Calu3 (cell line): ENCODE measurements at regions not wholly inside any gene's neighbourhood (a gene's known extent, or its start where the extent isn't known, plus 50 kb on each side); places are given as distances from the start of the nearest gene placed in this dataset.

ENCODE experiments used
- BruUV-seq: library from RNA; stranded (reverse); fragments of 400-500 nt; replicated peaks from 2 replicates; lab custom pipeline; 2021; lab: Mats Ljungman, UMichigan
- CTCF ChIA-PET: fragments of 300-600 bp; sonication (Branson Sonifier 250); formaldehyde crosslinking; loops from one replicate; lab custom pipeline; 2022; ENCODE audit warnings: antibody characterized with exemption; lab: Charles Lee
- DNase-seq: peaks from one replicate; pipeline ENCODE4 v3.0.0; 2022
- H3K27ac Mint-ChIP-seq: one replicate; pipeline ENCODE4 v1.8.0; 2022; ENCODE audit warnings: mixed read lengths; ENCODE audit not compliant: unreplicated experiment
- H3K27me3 Mint-ChIP-seq: one replicate; pipeline ENCODE4 v1.8.0; 2022; ENCODE audit warnings: mixed read lengths; ENCODE audit not compliant: unreplicated experiment
- H3K36me3 Mint-ChIP-seq: one replicate; pipeline ENCODE4 v1.8.0; 2022; ENCODE audit warnings: mild to moderate bottlenecking, moderate library complexity, mixed read lengths; ENCODE audit not compliant: insufficient read depth, unreplicated experiment
- H3K4me1 Mint-ChIP-seq: one replicate; pipeline ENCODE4 v1.8.0; 2022; ENCODE audit warnings: mild to moderate bottlenecking, low read depth, mixed read lengths; ENCODE audit not compliant: unreplicated experiment
- H3K4me3 Mint-ChIP-seq: one replicate; pipeline ENCODE4 v1.8.0; 2022; ENCODE audit warnings: mild to moderate bottlenecking, low read depth, moderate library complexity, mixed read lengths; ENCODE audit not compliant: unreplicated experiment
- H3K9me3 Mint-ChIP-seq: one replicate; pipeline ENCODE4 v1.8.0; 2022; ENCODE audit warnings: low read depth, mixed read lengths; ENCODE audit not compliant: unreplicated experiment
- intact Hi-C: fragments of 100-400 bp; cut with micrococcal nuclease; formaldehyde crosslinking; loops from one replicate; pipeline ENCODE4 v1.10.0; 2022; ENCODE audit not compliant: unreplicated experiment
- TF ChIP-seq, protein P1 (sequence below): fragments of 200-600 bp; IDR thresholded peaks from one replicate; pipeline ENCODE4 v1.8.0; 2022; ENCODE audit warnings: antibody characterized with exemption; ENCODE audit not compliant: unreplicated experiment

DNA sequence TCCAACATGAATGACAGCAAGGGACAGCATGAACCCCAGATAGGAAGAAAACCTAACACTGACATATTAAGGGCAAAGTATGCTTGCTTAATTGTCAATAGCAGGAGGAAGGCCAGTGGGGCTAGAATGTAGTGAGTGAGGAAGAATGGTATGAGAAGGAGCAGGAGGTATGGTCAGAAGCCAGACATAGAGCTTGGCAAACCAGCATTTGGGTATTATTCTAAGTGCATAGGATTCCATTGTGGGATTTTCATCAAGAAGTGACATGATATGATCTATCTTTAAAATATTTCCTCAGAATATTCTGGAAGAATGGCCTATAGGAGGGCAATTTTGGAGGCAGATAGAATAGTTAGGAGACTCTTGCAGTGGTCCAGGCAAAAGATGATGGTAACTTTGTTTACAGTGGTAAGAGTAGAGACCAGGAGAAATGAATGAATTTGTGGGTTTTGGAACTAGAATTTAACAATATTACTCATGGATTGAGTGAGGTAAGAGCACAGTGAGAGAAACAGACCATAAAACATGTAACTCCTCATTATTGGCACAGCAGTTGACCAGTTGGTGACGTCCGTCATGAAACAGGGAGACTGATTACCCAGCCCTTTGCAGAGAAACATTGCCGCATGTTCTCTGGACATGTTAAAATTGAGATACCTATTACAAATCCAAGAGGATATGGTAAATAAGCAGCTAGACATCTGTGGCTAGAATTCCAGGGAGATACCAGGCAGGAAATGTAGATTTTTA lies 246.5 kb upstream of the HS3ST1 start:
- H3K27ac Mint-ChIP-seq: peak overlapping the region; percentile 24
- no peak for DNase-seq
- H3K4me3 Mint-ChIP-seq: no peak overlapping the region
- CTCF ChIA-PET: interaction anchor here (1.1 kb wide), 1 partner anchor 269 kb away, joined by 3 read pairs; no protein-coding TSS in a partner anchor
- no peaks in the 10 kb centered on the region for H3K36me3 Mint-ChIP-seq
- no peaks in the 10 kb centered on the region for H3K27me3 Mint-ChIP-seq
- TF ChIP-seq, protein P1, sequence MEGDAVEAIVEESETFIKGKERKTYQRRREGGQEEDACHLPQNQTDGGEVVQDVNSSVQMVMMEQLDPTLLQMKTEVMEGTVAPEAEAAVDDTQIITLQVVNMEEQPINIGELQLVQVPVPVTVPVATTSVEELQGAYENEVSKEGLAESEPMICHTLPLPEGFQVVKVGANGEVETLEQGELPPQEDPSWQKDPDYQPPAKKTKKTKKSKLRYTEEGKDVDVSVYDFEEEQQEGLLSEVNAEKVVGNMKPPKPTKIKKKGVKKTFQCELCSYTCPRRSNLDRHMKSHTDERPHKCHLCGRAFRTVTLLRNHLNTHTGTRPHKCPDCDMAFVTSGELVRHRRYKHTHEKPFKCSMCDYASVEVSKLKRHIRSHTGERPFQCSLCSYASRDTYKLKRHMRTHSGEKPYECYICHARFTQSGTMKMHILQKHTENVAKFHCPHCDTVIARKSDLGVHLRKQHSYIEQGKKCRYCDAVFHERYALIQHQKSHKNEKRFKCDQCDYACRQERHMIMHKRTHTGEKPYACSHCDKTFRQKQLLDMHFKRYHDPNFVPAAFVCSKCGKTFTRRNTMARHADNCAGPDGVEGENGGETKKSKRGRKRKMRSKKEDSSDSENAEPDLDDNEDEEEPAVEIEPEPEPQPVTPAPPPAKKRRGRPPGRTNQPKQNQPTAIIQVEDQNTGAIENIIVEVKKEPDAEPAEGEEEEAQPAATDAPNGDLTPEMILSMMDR: no peak
- peaks cover 8% of the 10 kb centered on the region for H3K4me1 Mint-ChIP-seq
- BruUV-seq: no TSS peak
- peaks cover 3% of the 10 kb centered on the region for H3K9me3 Mint-ChIP-seq
- intact Hi-C loops: no loop called here

DNA sequence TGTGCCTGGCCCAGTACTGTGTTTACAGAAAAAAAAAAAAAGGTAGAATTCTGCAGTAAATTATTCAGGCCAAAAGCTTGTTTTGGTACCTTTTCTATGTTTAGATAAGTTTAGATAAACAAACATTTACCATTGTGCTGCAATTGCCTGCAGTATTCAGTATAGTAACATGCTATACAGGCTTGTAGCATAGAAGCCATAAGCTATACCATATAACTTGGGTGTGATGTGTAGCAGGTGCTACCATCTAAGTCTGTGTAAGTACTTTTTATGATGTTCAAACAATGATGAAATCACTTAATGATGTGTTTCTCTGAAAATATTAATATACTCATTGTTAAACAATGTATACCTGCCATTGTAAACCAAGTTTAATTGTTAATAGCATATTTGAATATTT lies 241.6 kb upstream of the HS3ST1 start:
- Mint-ChIP-seq H3K9me3 (peaks cover 6% of the 10 kb centered on the region), H3K36me3 (no peaks in the 10 kb centered on the region), H3K27me3 (no peaks in the 10 kb centered on the region), H3K27ac (no peak overlapping the region), H3K4me1 (peaks cover 17% of the 10 kb centered on the region), H3K4me3 (no peak overlapping the region)
- TF ChIP-seq, protein P1: no peak
- intact Hi-C loops: no loop called here
- no peak for DNase-seq
- no TSS peak for BruUV-seq
- CTCF ChIA-PET: interaction anchor here (0.6 to 1.5 kb wide), 3 partner anchors 19 to 91 kb away, joined by 3 to 5 read pairs (median 5); no protein-coding TSS in a partner anchor

DNA sequence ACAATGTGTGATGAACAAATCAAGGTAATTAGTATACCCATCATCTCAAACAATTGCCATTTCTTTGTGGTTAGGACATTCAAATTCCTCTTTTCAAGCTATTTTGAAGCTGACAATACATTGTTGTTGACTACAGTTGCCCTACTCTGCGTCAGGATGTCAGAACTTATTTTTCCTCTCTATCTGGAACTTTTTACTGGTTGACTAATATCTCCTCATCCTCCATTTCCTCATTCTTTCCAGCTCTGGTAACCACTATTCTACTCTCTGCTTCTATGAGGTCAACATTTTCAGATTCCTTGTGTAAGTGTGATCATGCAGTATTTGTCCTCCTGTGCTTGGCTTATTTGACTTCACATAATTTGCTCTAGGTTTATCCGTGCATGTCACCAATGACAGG lies 240.5 kb upstream of the HS3ST1 start:
- Mint-ChIP-seq H3K36me3 (no peaks in the 10 kb centered on the region), H3K27ac (peak overlapping the region; percentile 89), H3K4me3 (no peak overlapping the region), H3K9me3 (peaks cover 3% of the 10 kb centered on the region), H3K27me3 (no peaks in the 10 kb centered on the region), H3K4me1 (peaks cover 9% of the 10 kb centered on the region)
- no TSS peak for BruUV-seq
- intact Hi-C loops: loop anchor here (5.0 kb wide), 1 partner anchor 43 kb away; no protein-coding TSS in a partner anchor
- CTCF ChIA-PET: interaction anchor here (1.5 kb wide), 1 partner anchor 18 kb away, joined by 5 read pairs; no protein-coding TSS in a partner anchor
- peak; percentile 4 for DNase-seq
- TF ChIP-seq, protein P1: no peak

DNA sequence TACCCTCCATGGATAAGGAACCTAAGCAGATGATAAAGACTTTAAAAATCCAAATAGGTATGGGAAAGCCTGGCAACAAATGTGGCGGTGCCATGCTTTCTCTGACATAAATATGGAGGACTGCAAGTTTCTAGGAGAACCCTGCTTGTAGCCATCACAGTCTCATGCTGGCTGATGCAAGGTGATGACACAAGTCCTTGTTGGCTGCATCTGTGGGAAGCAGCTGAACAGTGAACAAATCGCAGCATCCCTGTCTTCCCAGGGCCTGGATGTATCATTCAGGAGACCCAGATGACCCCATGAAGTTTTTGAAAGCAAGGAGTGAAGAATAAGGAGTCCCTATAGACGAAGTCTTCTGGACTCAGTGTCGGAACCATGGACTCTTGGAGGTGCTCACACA lies 234.4 kb upstream of the HS3ST1 start:
- no TSS peak for BruUV-seq
- intact Hi-C loops: no loop called here
- CTCF ChIA-PET: no interaction called here
- H3K4me3 Mint-ChIP-seq: no peak overlapping the region
- TF ChIP-seq, protein P1: no peak
- peaks cover 8% of the 10 kb centered on the region for H3K4me1 Mint-ChIP-seq
- H3K36me3 Mint-ChIP-seq: no peaks in the 10 kb centered on the region
- H3K9me3 Mint-ChIP-seq: peaks cover 3% of the 10 kb centered on the region
- H3K27ac Mint-ChIP-seq: no peak overlapping the region
- DNase-seq: no peak
- no peaks in the 10 kb centered on the region for H3K27me3 Mint-ChIP-seq
